ENCODE measurements at regions not wholly inside any gene's neighbourhood (a gene's known extent, or its start where the extent isn't known, plus 50 kb on each side); places are given as distances from the start of the nearest gene placed in this dataset.
"Not testable (repeated sequence)": the region's sequence is repeated elsewhere in the genome, so short reads cannot be mapped to it uniquely, and the experiment has no call there.

DNA sequence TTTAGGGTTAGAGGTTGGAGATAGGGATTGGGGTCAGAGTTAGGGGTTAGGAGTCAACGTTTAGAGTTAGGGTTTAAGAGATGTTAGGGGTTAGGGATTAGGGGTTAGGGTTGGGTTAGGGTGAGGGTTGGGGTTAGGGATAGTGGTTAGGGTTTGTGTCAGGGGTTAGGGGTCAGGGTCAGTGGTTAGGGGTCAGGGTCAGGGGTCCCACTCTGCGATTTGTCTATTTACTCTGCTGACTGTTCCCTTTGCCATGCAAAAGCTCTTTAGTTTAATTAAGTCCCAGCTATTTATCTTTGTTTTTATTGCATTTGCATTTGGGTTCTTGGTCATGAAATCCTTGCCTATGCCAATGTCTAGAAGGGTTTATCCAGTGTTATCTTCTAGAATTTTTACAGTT is 1649.3 kb downstream of the SPATA31A7 start:
- H3K4me1 ChIP-seq; H3K27me3 ChIP-seq; H3K9me3 ChIP-seq; H3K36me3 ChIP-seq (ENCODE audit: low read depth, missing control alignments); H3K4me3 ChIP-seq; H3K27ac ChIP-seq; DNase-seq; intact Hi-C loops (cut with DNase I; ENCODE audit: low total_unique reads): not testable (repeated sequence)
- 29 to 42% methylated on average over 1 of the region's 2 CpGs for WGBS, 2 donors

DNA sequence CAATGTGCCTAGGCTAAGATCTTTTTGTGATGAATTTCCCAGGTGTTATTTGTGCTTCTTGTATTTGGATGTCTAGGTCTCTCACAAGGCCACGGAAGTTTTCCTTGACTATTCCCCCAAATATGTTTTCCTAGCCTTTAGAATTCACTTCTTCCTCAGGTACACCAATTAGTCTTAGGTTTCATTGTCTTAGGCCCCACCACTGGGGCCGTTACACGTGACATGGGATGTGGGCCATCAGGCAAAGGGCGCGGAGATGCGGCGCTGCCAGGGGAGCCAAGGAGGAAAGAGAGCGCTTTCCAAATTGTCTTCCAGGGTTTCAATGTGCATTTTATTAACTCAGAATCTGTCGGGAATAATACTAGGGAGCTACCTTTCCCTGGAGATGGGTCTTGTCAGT is 1653.3 kb downstream of the SPATA31A7 start:
- H3K4me3 ChIP-seq; H3K4me1 ChIP-seq; DNase-seq; H3K27ac ChIP-seq; H3K36me3 ChIP-seq (ENCODE audit: low read depth, missing control alignments); H3K27me3 ChIP-seq; intact Hi-C loops (cut with DNase I; ENCODE audit: low total_unique reads); H3K9me3 ChIP-seq: not testable (repeated sequence)
- WGBS, 2 donors = 68% methylated on average over 9 of the region's 9 CpGs

DNA sequence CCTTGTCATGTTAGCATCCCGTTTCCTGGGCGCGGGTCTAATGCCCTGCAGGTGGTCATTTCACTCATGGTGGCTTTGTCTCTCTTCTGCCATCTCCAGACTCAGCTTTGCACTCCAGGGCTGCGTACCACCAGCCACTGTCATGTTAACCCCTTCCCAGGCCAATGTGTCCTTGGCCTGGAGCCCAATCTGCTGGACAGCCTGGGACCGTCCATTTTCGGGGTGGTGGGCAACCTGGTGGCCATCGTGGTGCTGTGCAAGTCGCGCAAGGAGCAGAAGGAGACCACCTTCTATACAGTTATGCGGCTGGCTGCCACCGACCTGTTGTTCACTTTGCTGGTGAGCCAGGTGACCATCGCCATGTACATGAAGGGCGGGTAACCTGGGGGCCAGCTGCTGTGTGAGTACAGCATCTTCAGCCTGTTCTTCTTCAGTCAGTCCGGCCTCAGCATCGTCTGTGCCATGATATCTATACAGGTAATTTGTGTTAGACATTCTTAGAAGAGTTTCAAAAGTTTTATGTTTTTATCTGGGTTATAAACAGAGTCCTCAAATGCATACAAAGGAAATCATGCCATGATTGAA is 1654.0 kb downstream of the SPATA31A7 start:
- DNase-seq; intact Hi-C loops (cut with DNase I; ENCODE audit: low total_unique reads): not testable (repeated sequence)
- WGBS, 2 donors = 68 to 75% methylated on average over 5 to 11 of the region's 15 CpGs

DNA sequence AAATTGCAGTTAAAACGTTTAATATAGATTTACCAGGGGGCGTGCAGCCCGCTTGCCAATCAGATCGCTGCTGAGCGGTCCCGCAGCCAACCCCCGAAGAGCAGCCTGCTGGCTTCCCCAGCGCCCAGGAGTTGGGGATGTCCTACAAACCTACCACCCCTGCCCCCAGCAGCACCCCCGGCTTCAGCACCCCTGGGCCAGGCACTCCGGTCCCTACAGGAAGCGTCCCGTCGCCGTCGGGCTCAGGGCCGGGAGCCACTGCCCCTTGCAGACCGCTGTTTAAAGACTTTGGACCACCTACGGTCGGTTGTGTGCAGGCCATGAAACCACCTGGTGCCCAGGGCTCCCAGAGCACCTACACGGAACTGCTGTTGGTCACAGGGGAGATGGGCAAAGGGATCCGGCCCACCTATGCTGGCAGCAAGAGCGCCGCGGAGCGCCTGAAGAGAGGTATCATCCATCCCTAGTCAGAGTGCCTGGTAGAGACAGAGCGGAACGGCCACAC is 1654.9 kb downstream of the SPATA31A7 start:
- DNase-seq = not testable (repeated sequence)

More for the DNA sequence above, 1654.0 kb downstream of the SPATA31A7 start:
- not testable (repeated sequence) for H3K27ac ChIP-seq; H3K27me3 ChIP-seq; H3K36me3 ChIP-seq (ENCODE audit: low read depth, missing control alignments); H3K4me1 ChIP-seq; H3K9me3 ChIP-seq; H3K4me3 ChIP-seq

DNA sequence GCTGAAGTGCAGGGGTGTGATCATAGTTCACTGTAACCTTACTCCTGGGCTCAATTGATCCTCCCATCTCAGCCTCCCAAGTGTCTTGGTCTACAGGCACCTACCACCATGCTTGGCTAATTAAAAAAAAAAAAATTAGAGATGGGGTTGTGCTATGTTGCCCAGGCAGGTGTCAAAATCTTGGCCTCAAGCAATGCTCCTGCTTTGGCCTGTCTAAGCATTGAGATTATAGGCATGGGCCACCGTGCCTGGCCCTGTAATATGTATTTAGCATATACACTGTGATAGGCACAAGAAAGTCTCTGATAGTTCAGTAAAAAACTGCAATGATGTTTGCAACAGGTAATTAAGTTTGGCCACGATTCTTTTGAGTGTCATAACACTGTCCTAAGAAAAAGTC is 1658.4 kb downstream of the SPATA31A7 start:
- 56 to 83% methylated on average over 1 to 2 of the region's 2 CpGs for WGBS, 2 donors
- intact Hi-C loops (cut with DNase I; ENCODE audit: low total_unique reads) = not testable (repeated sequence)

More for the DNA sequence above, 1654.9 kb downstream of the SPATA31A7 start:
- H3K36me3 ChIP-seq (ENCODE audit: low read depth, missing control alignments); H3K27ac ChIP-seq; H3K4me1 ChIP-seq; H3K9me3 ChIP-seq; H3K27me3 ChIP-seq; intact Hi-C loops (cut with DNase I; ENCODE audit: low total_unique reads); H3K4me3 ChIP-seq: not testable (repeated sequence)
- WGBS, 2 donors = 23 to 30% methylated on average over 19 to 27 of the region's 27 CpGs

DNA sequence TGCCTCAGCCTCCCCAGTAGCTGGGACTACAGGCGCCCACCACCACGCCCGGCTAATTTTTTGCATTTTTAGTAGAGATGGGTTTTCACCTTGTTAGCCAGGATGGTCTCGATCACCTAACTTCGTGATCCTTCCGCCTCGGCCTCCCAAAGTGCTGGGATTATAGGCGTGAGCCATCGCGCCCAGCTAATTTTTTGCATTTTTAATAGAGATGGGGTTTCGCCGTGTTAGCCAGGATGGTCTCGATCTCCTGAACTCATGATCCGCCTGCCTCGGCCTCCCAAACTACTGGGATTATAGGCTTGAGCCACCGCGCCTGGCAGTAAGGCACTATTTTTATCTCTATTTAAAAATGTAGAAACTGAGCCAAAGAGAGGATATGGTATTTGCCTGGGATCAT is 1660.2 kb downstream of the SPATA31A7 start:
- whole genome bisulfite sequencing, 2 donors = 53 to 73% methylated on average over 17 of the region's 17 CpGs
- intact Hi-C loops (cut with DNase I; ENCODE audit: low total_unique reads); DNase-seq; H3K4me1 ChIP-seq; H3K9me3 ChIP-seq; H3K36me3 ChIP-seq (ENCODE audit: low read depth, missing control alignments); H3K27ac ChIP-seq; H3K27me3 ChIP-seq; H3K4me3 ChIP-seq: not testable (repeated sequence)

More for the DNA sequence above, 1658.4 kb downstream of the SPATA31A7 start:
- H3K27me3 ChIP-seq; H3K9me3 ChIP-seq; H3K27ac ChIP-seq; H3K4me1 ChIP-seq; DNase-seq; H3K4me3 ChIP-seq; H3K36me3 ChIP-seq (ENCODE audit: low read depth, missing control alignments): not testable (repeated sequence)

DNA sequence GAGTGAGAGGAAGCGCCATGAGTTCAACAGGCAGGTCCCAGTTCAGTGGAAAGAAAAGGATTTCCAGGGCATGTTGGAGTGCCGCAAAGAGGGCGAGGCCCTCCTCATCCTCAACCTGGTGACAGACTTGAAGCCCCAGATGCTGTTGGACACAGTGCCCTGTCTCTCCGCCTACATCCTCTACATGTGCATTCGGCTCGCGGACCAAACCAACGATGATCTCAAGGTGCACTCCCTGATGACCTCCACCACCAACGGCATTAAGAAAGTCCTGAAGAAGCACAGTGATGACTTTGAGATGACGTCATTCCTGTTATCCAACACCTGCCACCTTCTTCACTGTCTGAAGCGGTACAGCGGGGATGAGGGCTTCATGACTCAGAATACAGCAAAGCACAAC is 1667.4 kb downstream of the SPATA31A7 start:
- H3K27me3 ChIP-seq; H3K36me3 ChIP-seq (ENCODE audit: low read depth, missing control alignments); intact Hi-C loops (cut with DNase I; ENCODE audit: low total_unique reads); H3K4me3 ChIP-seq; H3K27ac ChIP-seq; H3K4me1 ChIP-seq; DNase-seq; H3K9me3 ChIP-seq: not testable (repeated sequence)
- WGBS, 2 donors = 62 to 70% methylated on average over 7 to 12 of the region's 12 CpGs

DNA sequence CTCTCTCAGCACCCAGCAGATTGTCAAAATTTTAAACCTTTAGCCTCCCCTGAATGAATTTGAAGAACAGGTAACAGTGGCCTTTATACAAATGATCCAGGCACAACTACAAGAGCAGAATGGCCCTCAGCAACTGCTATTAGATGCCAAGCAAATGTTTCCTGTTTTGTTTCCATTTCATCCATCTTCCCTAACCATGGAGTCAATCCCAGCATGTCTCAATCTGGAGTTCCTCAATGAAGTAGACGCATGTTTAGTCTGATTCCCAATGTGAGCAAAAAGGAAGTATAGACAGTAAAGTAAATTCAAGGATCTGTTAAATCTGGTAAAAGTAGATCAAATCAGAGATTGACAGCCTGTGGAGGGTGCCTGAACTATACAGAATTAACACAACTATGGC is 1668.4 kb downstream of the SPATA31A7 start:
- intact Hi-C loops (cut with DNase I; ENCODE audit: low total_unique reads); H3K4me1 ChIP-seq; H3K4me3 ChIP-seq; H3K9me3 ChIP-seq; H3K36me3 ChIP-seq (ENCODE audit: low read depth, missing control alignments); H3K27me3 ChIP-seq; H3K27ac ChIP-seq; DNase-seq: not testable (repeated sequence)
- 79 to 83% methylated on average over 1 of the region's 1 CpG for WGBS, 2 donors

DNA sequence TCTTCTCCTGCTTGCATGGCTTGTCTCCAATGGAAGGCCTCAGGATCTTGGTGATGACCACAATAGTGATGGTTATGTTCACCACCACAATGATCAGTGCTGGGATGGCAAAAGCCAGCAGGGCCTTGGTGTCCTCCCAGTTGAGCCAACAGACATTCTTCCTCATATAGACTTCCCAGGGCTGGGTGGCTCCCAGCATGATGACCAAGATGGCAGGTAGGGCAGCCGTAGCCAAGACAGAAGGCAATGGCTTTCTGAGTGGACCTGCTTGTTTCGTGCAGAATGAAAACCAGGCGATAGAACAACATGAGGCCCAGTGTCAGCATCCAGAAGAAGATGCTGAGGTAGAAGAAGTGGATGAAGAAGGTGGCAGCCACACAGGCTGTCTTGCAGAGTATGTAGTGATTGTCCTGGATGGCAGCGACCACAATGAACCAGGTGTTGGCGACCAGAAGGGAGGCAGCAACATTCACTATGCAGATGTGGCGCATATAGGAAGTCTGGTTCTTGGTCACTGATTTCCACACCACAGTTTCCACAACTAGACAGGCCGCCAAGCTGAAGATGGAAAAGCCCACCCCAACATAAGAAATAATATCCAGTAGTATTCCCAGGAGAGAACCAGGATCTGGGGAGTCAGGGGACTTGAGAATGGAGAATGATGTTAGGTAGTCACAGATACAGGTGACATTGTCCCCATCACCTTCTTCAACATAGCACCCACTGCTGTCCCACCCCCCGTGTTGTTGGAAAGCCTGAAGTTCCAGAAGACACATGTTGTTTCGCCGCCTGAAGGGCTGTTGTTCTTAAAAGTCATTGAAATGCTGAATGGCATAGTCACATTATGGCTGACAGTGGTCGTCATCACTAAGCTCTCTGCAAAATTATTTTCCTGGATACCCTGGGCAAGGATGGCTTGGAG is 1671.4 kb downstream of the SPATA31A7 start:
- H3K4me1 ChIP-seq; H3K4me3 ChIP-seq; H3K27me3 ChIP-seq; H3K9me3 ChIP-seq; H3K27ac ChIP-seq; DNase-seq; H3K36me3 ChIP-seq (ENCODE audit: low read depth, missing control alignments); intact Hi-C loops (cut with DNase I; ENCODE audit: low total_unique reads): not testable (repeated sequence)
- WGBS, 2 donors = 84 to 94% methylated on average over 11 of the region's 11 CpGs

DNA sequence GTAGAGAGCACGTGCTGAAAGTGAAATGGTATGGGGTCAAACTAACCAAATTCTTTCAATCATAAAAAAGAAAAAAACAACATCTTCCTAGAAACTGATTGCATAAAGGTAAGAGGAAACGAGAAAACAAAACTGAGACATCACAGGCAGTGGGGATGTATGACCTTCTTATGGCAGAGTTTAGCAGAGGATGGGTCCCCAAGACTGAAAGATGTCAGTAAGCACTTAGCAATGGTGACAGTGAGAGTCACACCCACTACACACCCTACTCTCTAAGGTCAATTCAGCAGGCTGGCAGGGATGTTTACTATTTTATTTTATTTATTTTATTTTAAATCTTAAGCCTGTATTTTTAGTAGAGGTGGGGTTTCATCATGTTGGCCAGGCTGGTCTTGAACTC is 1672.3 kb downstream of the SPATA31A7 start:
- H3K27me3 ChIP-seq; H3K4me1 ChIP-seq; DNase-seq; H3K4me3 ChIP-seq; intact Hi-C loops (cut with DNase I; ENCODE audit: low total_unique reads); H3K36me3 ChIP-seq (ENCODE audit: low read depth, missing control alignments); H3K9me3 ChIP-seq; H3K27ac ChIP-seq: not testable (repeated sequence)
- WGBS, 2 donors = 76 to 83% methylated on average over 2 of the region's 2 CpGs

DNA sequence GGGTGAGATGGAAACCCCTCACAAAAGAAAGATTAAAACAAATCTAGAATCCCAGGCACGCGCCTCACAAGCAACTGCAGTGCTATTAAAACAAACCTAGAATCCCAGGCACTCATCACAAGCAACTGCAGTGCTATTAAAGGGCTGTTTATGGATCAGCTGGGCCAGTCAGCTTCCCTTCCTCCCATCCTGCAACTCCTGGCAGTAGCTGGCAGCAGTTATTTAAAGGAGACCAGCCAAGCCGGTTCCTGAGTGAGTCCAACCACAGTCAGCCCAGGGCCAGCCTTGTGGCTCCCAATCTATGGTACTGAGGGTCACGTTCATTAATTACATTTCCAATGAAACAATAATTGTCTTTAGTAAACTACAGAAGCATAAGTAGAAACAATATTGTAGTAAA is 1673.5 kb downstream of the SPATA31A7 start:
- H3K27me3 ChIP-seq; H3K4me1 ChIP-seq; H3K4me3 ChIP-seq; H3K9me3 ChIP-seq; intact Hi-C loops (cut with DNase I; ENCODE audit: low total_unique reads); H3K27ac ChIP-seq; DNase-seq; H3K36me3 ChIP-seq (ENCODE audit: low read depth, missing control alignments): not testable (repeated sequence)
- WGBS, 2 donors = 30 to 46% methylated on average over 4 of the region's 4 CpGs

DNA sequence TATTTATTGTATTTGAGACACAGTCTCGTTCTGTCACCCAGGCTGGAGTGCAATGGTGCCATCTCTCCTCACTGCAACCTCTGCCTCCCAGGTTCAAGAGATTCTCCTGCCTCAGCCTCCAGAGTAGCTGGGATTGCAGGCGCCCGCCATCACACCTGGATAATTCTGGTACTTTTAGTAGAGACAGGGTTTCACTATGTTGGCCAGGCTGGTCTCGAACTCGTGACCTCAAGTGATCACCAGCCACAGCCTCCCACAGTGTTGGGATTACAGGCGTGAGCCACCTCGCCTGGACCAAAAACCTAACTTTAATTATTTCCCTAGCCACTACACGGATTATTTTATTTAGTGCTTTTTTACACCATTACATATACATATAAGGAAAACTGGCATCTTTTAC is 1674.0 kb downstream of the SPATA31A7 start:
- 56 to 59% methylated on average over 8 of the region's 8 CpGs for WGBS, 2 donors
- H3K27me3 ChIP-seq; H3K27ac ChIP-seq; H3K36me3 ChIP-seq (ENCODE audit: low read depth, missing control alignments); intact Hi-C loops (cut with DNase I; ENCODE audit: low total_unique reads); H3K9me3 ChIP-seq; H3K4me1 ChIP-seq; DNase-seq: not testable (repeated sequence)
- peak overlapping the region in 1 of 2 donors; percentile 4 for H3K4me3 ChIP-seq

Measured in testis (tissue), 2 donors.